ENCODE measurements at regions not wholly inside any gene's neighbourhood (a gene's known extent, or its start where the extent isn't known, plus 50 kb on each side); places are given as distances from the start of the nearest gene placed in this dataset.

- no peak for DNase-seq
Observed at GRCh38 chr1:82299656-82300055, 498.9 kb downstream of the ADGRL2 start.

- DNase-seq: no peak
Observed at GRCh38 chr1:82299056-82299455, 498.3 kb downstream of the ADGRL2 start.

- no peak for DNase-seq
Observed at GRCh38 chr1:82297139-82297896, 496.6 kb downstream of the ADGRL2 start.

- DNase-seq: no peak
Observed at GRCh38 chr1:82287556-82287955, 486.8 kb downstream of the ADGRL2 start.

- DNase-seq: no peak
Observed at GRCh38 chr1:82284213-82284612, 483.5 kb downstream of the ADGRL2 start.

- no peak for DNase-seq
Observed at GRCh38 chr1:82279241-82279640, 478.5 kb downstream of the ADGRL2 start.

GRCh38 chr1:82273816-82274215 is 473.1 kb downstream of the ADGRL2 start:
- no peak for DNase-seq

- DNase-seq: no peak
Observed at GRCh38 chr1:82269431-82269830, 468.7 kb downstream of the ADGRL2 start.

- no peak for DNase-seq
Observed at GRCh38 chr1:82268826-82269225, 468.1 kb downstream of the ADGRL2 start.

- DNase-seq: no peak
Observed at GRCh38 chr1:82266351-82266750, 465.6 kb downstream of the ADGRL2 start.

GRCh38 chr1:82265436-82265835 is 464.7 kb downstream of the ADGRL2 start:
- no peak for DNase-seq

GRCh38 chr1:82264802-82265201 is 464.1 kb downstream of the ADGRL2 start:
- DNase-seq: no peak

- no peak for DNase-seq
Observed at GRCh38 chr1:82263396-82263795, 462.7 kb downstream of the ADGRL2 start.

GRCh38 chr1:82260666-82261065 is 459.9 kb downstream of the ADGRL2 start:
- DNase-seq: peak in 1 of 3 experiments; percentile 39

- peak in 1 of 3 experiments; percentile 51 for DNase-seq
Observed at GRCh38 chr1:82260051-82260450, 459.3 kb downstream of the ADGRL2 start.

GRCh38 chr1:82258887-82259286 is 458.2 kb downstream of the ADGRL2 start:
- no peak for DNase-seq

GRCh38 chr1:82246050-82246449 is 445.3 kb downstream of the ADGRL2 start:
- no peak for DNase-seq

- no peak for DNase-seq
Observed at GRCh38 chr1:82245345-82246014, 444.7 kb downstream of the ADGRL2 start.

GRCh38 chr1:82240571-82240970 is 439.8 kb downstream of the ADGRL2 start:
- no peak for DNase-seq

- no peak for DNase-seq
Observed at GRCh38 chr1:82230667-82231066, 429.9 kb downstream of the ADGRL2 start.

GRCh38 chr1:82227306-82228095 is 426.8 kb downstream of the ADGRL2 start:
- DNase-seq: peak in 1 of 3 experiments; percentile 13

- DNase-seq: peak; percentile 5 to 73 (median 72)
Observed at GRCh38 chr1:82226186-82226505, 425.4 kb downstream of the ADGRL2 start.

GRCh38 chr1:82225421-82226185 is 424.9 kb downstream of the ADGRL2 start:
- DNase-seq: peak in 1 of 3 experiments; percentile 29
